Progenitor cell of endocrine pancreas (in vitro differentiated cells): ENCODE measurements at regions not wholly inside any gene's neighbourhood (a gene's known extent, or its start where the extent isn't known, plus 50 kb on each side); places are given as distances from the start of the nearest gene placed in this dataset.

Source experiments
- DNase-seq: peaks from one replicate; pipeline ENCODE4 v3.0.0; 2021; ENCODE audit warnings: low spot score; ENCODE audit not compliant: unreplicated experiment
- H3K27ac Mint-ChIP-seq: 2 replicates; pipeline ENCODE4 v1.8.0; 2021; ENCODE audit warnings: mild to moderate bottlenecking, moderate library complexity, mixed read lengths
- H3K27me3 Mint-ChIP-seq: 2 replicates; pipeline ENCODE4 v1.8.0; 2021; ENCODE audit warnings: mixed read lengths
- H3K36me3 Mint-ChIP-seq: 2 replicates; pipeline ENCODE4 v1.8.0; 2022; ENCODE audit warnings: mixed read lengths; ENCODE audit not compliant: insufficient read depth
- H3K4me1 Mint-ChIP-seq: 2 replicates; pipeline ENCODE4 v1.8.0; 2021; ENCODE audit warnings: low read depth, mixed read lengths
- H3K4me3 Mint-ChIP-seq: 2 replicates; pipeline ENCODE4 v1.8.0; 2021; ENCODE audit warnings: low read depth, mild to moderate bottlenecking, moderate library complexity, mixed read lengths
- H3K9me3 Mint-ChIP-seq: 2 replicates; pipeline ENCODE4 v1.8.0; 2021; ENCODE audit warnings: low read depth, mixed read lengths
- CTCF ChIP-seq: fragments of 200-600 bp; sonication (generic); IDR thresholded peaks from one replicate; pipeline ENCODE4 v1.5.0; 2021; ENCODE audit warnings: antibody characterized with exemption, mild to moderate bottlenecking; ENCODE audit not compliant: unreplicated experiment

GRCh38 chr6:145112711-145113148, 622.6 kb downstream of the EPM2A start:
- Mint-ChIP-seq H3K4me3 (no peak overlapping the region), H3K27me3 (peaks cover 7% of the 10 kb centered on the region), H3K27ac (no peak overlapping the region), H3K9me3 (peaks cover 11% of the 10 kb centered on the region), H3K36me3 (peaks cover 1% of the 10 kb centered on the region), H3K4me1 (peaks cover 5% of the 10 kb centered on the region)
- TF ChIP-seq CTCF, result no peak
- no peak for DNase-seq

- Mint-ChIP-seq H3K27me3 (peaks cover 7% of the 10 kb centered on the region), H3K4me1 (peaks cover 15% of the 10 kb centered on the region), H3K36me3 (no peaks in the 10 kb centered on the region), H3K4me3 (no peak overlapping the region), H3K27ac (no peak overlapping the region), H3K9me3 (peaks cover 7% of the 10 kb centered on the region)
- no peak for DNase-seq
- no peak for TF ChIP-seq CTCF
Measured at GRCh38 chr6:145115638-145116037, 619.7 kb downstream of the EPM2A start.

GRCh38 chr6:145116591-145117178, 618.6 kb downstream of the EPM2A start:
- Mint-ChIP-seq H3K27me3 (peaks cover 7% of the 10 kb centered on the region), H3K4me3 (no peak overlapping the region)

GRCh38 chr6:145118224-145118623, 617.1 kb downstream of the EPM2A start:
- no peak for TF ChIP-seq CTCF
- DNase-seq, result no peak
- Mint-ChIP-seq H3K36me3 (no peaks in the 10 kb centered on the region), H3K27ac (no peak overlapping the region), H3K9me3 (peaks cover 2% of the 10 kb centered on the region), H3K4me3 (no peak overlapping the region), H3K4me1 (peaks cover 15% of the 10 kb centered on the region), H3K27me3 (peaks cover 7% of the 10 kb centered on the region)

More at GRCh38 chr6:145116591-145117178, 618.6 kb downstream of the EPM2A start:
- H3K9me3 Mint-ChIP-seq, result peaks cover 7% of the 10 kb centered on the region
- DNase-seq, result no peak
- no peak overlapping the region for H3K27ac Mint-ChIP-seq
- peaks cover 15% of the 10 kb centered on the region for H3K4me1 Mint-ChIP-seq
- no peaks in the 10 kb centered on the region for H3K36me3 Mint-ChIP-seq
- no peak for TF ChIP-seq CTCF

- Mint-ChIP-seq H3K36me3 (no peaks in the 10 kb centered on the region), H3K27ac (no peak overlapping the region), H3K4me1 (peaks cover 15% of the 10 kb centered on the region), H3K9me3 (peaks cover 7% of the 10 kb centered on the region), H3K27me3 (peaks cover 4% of the 10 kb centered on the region), H3K4me3 (no peak overlapping the region)
- TF ChIP-seq CTCF, result no peak
- DNase-seq, result no peak
Measured at GRCh38 chr6:145119081-145119480, 616.2 kb downstream of the EPM2A start.
